ENCODE measurements at regions not wholly inside any gene's neighbourhood (a gene's known extent, or its start where the extent isn't known, plus 50 kb on each side); places are given as distances from the start of the nearest gene placed in this dataset.

DNA sequence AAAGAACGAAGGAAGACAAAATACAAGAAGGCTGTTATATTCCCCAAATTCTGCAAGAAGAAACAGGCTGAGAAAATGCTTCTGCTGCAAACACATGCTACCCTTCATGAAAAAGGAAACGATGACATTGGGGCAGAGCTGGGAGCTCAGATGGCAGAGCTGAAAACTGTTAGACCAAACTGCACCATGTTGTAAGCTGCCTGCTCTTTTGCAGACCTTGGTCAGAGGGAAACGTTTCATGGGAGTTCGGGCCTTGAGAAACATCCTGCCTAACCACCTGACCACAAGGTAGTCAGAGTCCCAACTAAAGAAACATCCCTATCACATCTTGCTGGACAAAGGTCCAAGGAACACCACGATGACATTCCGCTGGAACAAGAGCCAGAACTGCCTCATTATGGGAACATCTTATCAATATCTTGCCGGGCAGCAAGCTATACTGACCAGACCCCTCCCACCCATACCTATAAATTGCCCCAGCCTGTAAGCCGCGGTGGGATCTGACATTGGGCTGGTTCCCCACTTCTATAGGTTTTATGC lies 110.7 kb upstream of the CTSC start:
- no peak for DNase-seq

DNA sequence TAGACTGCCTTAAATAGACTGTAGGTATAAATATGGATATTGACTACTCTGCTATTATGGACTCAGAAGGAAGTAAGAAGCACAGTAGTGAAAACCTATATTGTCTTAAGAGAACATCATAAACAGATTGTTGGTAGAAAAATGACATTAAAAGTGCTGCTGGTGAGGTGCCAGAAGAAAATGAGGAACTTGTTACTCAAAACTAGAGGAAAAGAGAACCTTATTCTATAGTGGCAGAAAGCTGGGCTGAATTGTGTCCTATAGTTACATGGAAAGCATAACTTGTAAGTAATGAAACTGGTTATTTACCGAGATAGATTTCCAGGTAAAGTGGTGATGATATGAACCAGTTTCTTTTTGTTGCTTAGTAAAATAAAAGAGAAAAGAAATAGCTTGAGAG lies 109.7 kb upstream of the CTSC start:
- peak in 1 of 2 donors; percentile 65 for DNase-seq

DNA sequence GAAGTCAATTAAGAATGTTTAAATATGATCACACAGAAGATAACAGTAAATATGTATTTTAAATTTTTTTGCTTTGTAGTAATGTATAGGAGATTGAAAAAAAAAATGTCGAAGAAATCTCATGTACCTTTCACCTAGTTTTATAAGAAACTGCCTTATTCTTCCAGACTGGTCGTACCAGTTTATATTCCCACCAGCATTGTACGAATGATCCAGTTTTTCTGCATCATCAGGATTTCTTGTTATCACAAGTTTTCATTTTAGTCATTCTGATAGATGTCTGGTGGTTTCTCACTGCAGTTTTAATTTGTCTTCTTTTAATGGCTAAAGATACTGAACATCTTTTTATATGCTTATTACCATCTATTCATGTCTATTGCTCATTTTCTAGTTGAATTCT lies 101.8 kb upstream of the CTSC start:
- DNase-seq = no peak

DNA sequence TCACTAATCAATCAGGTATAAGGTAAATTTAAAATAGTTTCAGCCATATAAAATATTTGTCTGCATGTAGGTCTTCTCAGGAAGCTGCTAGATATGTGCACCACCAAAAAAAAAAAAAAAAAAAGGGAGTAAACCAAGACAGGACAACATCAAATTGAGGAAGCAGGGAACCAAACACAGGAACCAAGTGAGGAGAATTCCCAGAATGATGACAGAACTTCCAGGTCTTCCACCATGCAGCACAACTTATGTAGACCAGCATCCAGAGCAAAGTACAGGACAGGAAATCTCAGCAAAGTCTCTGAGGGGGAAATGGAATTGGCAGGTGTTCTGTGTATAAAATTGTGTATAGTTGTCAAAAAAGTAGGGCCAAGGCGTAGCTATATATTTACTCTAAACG lies 101.2 kb upstream of the CTSC start:
- DNase-seq = no peak

DNA sequence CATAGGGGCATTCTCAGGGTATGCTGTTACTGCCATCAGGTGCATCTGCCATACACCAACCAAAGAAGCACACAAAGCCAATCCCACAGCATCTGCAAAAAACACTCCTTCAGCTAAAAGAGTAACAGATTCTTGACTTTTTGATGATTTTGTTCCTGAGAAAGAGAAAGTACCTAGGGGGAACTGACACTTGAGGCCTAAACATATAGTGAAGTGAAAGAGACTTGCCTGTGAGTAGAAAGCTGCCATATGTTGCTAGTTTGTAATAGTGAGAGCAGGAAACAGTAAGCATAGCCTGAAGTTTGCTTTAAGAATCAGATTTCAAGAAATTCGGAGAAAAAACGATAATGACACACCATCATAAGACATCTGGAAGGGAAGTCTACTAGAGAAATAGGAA lies 97.9 kb upstream of the CTSC start:
- peak in 1 of 2 donors; percentile 56 for DNase-seq

DNA sequence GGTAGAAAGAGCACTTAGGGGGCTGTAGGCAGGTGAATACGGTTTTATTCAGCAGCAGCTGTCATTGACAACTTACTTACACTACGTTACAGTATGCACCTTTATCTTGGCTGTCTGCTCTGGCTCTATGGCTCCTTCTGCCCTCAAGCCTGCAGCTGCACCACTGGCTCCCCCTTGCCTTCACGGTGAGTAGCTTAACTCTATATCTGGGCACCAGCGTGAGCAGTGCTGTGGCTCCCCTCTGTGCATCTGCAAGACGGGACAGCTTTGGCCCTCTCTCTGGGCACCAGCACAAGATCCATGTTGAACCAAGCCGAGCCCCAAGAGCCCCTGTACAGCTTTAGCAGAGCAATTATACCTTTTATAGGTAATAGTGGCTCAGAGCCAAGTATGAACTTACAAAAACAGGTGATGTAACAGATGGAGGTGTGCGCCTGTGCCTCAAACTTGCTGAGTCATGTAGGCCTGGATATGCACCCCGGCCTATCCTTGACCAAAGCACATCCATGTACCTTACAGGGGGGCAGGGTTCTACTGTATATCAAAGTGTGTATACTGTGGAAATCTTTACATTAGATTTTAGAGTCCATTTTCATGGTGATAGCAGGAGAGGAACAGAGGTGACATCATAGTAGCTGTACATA lies 96.9 kb upstream of the CTSC start:
- DNase-seq = no peak

DNA sequence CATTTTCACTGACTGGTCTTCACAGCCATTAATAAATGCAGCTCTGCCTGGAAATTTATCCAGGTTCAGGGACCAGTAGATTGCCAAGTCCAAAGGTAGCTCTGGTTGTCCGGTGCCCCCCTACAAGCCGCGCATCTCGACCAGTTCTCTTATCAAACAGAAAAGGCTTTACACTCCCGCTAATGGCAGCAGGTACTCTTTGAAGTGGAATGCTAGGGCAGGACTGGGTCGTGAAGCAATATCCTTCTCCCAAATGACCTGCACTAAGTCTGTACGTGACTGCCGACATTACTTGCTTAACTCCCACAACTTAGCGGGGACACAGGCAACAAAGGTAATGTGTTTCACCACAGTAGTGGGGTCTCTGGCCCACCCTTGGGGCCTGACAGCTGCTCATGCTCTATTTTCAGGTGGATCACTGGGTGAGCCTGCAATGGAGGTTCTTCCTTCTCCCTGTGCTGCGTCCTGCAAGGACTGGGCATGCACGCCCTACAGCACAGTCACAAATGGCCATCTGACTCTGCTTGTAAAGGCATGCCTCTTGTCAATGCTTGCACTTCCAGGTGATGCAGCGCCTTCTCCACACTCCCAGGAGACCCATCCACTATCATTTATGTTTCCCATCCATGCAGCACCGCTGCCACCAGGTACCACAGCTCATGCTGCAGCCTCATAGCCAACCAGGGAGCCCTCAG lies 96.1 kb upstream of the CTSC start:
- no peak for DNase-seq

- DNase-seq = no peak
Measured at GRCh38 chr11:88431675-88432341, 94.3 kb upstream of the CTSC start.

DNA sequence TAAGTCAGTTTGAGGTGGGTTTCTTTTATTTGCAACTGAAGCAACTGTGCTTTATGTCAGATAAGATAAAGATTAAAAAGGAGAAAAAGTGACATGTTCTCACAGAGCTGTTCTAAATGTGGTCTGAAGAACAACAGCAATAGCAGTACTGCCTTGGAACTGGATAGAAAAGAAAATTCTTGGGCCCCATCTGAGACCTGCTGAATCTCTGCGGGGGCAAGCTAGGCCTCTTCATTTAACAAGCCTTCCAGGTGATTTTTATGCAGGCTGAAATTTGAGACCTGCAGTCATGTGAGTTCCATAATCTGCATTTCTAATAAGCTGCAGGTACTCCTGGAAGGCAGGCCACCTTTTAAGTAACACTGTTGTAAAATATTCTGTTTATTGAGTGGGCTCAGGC lies 91.4 kb upstream of the CTSC start:
- no peak for DNase-seq

DNA sequence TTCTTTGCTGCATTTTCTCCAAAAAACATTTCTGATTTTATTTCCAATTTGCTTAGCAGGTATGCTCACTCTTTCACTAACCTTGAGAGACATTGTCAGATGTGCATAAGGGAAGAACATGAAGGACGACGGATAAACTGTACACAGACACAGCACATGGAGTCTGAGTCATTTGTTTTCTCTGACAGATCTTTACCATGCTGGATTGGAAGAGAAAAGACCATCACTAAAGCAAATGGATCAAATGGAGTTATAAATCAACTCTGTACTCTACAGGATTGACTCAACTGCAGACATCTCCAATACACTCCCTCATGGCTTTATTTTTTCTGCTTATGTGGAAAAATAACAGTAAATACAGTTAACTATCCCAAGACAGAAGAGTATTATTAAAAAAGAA lies 90.2 kb upstream of the CTSC start:
- DNase-seq = no peak

DNA sequence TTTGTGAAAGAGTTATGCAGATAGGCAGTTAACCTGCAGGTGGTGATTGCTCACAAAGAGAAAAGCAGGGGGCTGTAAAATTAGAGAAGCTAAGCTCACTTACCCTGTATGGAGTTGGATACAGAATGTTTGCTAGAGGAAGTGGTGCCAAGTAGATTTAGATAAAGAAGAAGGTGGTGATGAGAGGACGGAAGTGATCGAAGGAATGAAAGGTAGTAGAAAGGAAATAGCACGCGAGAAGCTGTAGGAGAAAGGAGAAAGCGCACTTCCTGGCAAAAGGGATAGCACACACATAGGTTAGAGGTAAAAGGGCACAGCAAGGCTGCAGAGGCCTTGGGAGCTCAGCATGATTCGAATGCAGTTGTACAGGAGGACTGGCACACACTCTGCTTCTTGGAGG lies 87.3 kb upstream of the CTSC start:
- no peak for DNase-seq

- DNase-seq = peak in 1 of 2 donors; percentile 88
Measured at GRCh38 chr11:88421530-88421929, 84.0 kb upstream of the CTSC start.

DNA sequence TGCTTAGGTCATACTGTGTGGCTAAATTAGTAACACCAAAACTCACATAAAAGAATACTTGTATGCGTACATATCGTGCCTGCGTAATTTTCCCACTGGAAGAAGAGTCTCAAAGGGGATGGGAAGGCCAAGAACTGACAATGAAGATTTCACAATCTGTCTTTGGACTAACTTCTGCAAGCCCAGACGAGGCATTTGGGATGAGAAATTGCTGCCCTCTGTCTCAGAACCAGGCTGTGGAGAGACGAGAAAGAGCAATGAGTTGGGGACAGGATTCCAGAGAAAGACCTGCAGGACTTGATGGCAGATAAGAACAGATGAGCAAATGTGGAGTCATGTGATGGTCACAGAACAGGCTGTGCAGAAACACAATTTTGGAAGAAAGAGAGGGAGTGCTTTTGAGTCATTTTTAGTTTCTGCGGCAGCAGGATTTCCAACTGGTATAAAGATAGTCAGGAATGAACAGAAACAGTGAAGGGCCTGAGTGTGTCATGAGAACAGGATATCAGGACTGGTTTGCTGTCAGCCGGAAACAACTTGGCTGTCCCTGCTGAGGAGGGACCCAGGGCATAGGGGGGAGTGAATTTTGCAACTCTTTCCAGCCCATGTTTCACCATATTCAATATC lies 82.7 kb upstream of the CTSC start:
- peak in 1 of 2 donors; percentile 63 for DNase-seq

DNA sequence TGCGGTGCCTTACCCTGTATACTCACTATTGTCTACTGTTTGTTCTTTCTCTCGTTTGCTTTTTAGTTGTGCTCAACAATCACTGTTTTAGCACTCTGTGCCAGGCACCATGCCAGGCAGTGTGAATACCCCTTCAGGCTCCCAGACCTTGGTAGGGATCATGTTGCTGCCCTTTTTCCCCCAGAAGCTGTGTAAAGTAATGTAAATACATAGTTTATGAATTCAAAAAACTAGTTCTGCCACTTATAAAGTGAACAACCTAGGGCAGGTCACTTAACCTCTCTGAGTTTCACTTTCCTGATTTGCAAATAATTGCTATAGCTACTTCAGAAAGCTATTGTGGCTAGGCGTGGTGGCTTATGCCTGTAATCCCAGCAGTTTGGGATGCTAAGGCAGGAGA lies 81.0 kb upstream of the CTSC start:
- DNase-seq = no peak

- DNase-seq = no peak
Measured at GRCh38 chr11:88415495-88415894, 78.0 kb upstream of the CTSC start.

- DNase-seq = peak in 1 of 2 donors; percentile 25
Measured at GRCh38 chr11:88414981-88415413, 77.5 kb upstream of the CTSC start.

- DNase-seq = peak in 1 of 2 donors; percentile 73
Measured at GRCh38 chr11:88414385-88414861, 76.9 kb upstream of the CTSC start.

DNA sequence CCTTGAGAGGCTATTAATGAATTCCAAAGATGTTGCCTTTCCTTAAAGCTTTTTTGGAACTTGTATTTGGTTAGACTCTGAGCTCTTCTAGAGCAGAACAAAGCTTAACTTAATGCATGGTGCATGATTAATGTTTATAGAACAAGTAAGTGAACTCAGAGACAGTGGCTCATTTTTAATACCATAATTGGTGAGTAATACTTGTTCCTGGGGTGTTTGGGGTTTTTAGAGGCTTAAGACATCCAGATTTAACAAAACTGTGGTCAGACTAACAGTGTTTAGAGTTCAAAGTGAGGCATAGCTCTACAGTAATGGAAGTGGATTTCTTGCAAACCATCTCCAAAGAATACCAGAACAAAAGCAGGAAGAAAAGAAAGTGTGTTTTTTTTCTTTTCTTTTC lies 73.7 kb upstream of the CTSC start:
- DNase-seq = no peak

GRCh38 chr11:88410656-88411055 lies 73.1 kb upstream of the CTSC start:
- DNase-seq = no peak

GRCh38 chr11:88410056-88410455 lies 72.5 kb upstream of the CTSC start:
- DNase-seq = no peak

DNA sequence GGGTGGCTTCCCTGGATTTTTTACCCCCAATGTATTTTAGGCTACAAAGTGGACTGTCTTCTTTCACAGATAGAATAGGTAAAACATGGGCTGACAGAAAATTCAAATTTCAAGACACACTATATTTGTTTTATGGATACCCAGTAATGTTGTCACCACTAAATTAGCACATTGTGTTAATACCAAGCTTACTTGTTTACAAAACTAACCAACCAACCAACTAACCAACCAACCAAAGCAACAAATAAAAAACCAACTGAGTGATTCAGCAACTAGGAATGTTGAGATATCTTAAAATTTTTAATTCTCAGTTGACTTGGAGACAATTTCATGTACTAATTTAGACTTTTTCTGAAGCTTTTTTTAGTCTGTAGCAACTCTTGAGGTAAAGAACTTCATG lies 69.3 kb upstream of the CTSC start:
- no peak for DNase-seq

GRCh38 chr11:88405853-88406252 lies 68.3 kb upstream of the CTSC start:
- no peak for DNase-seq

GRCh38 chr11:88404932-88405710 lies 67.6 kb upstream of the CTSC start:
- no peak for DNase-seq

All from bone marrow (tissue), 2 donors.